ENCODE measurements at regions not wholly inside any gene's neighbourhood (a gene's known extent, or its start where the extent isn't known, plus 50 kb on each side); places are given as distances from the start of the nearest gene placed in this dataset.

DNA sequence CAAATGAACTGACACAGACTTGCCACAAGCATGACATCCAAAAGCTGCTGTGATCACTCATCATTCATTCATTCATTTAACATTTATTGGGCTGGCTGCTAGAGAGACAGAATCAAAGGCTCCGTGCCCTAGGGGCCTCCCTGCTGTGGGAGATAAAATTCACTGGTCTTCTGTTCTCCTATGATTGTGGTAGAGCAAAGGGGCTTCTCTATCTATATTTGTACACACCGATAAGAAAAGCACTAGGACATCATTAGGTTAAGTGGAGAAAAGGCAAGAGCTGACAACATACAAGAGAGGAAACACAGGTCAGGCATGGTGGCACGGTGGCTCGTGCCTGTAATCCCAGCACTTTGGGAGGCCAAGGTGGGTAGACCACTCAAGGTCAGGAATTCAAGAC lies 847.0 kb downstream of the TYW1 start (continued):
- TF ChIP-seq RNF2 (IDR thresholded peaks at IDR 0.05; ENCODE audit: borderline replicate concordance, low read depth, low read length, missing control alignments, poor library complexity, severe bottlenecking) = no peak
- TF ChIP-seq SUZ12 (IDR thresholded peaks at IDR 0.05; ENCODE audit: low read length) = no peak
- no peak for TF ChIP-seq POLR2A (IDR thresholded peaks at IDR 0.05; ENCODE audit: control extremely low read depth in 1 of 2, low read depth in 2 of 2, low read length in 2 of 2)

Measured in H1 (cell line).